Thymus (tissue), 11 donors: ENCODE measurements at regions not wholly inside any gene's neighbourhood (a gene's known extent, or its start where the extent isn't known, plus 50 kb on each side); places are given as distances from the start of the nearest gene placed in this dataset.
"Not testable (repeated sequence)": the region's sequence is repeated elsewhere in the genome, so short reads cannot be mapped to it uniquely, and the experiment has no call there.

Source experiments
- DNase-seq, 9 donors: peaks; one replicate each; pipeline ENCODE4 v3.0.0-alpha.2; 2013; ENCODE audit warnings: low spot score in 9 of 9, low read depth in 6 of 9, missing footprints in 1 of 9
- H3K27ac ChIP-seq, 2 donors: one replicate each; pipeline ENCODE4 v1.5.1; 2013; ENCODE audit warnings: control low read depth in 1 of 2, low read depth in 1 of 2, low read length in 1 of 2, mild to moderate bottlenecking in 1 of 2, moderate library complexity in 1 of 2
- H3K27me3 ChIP-seq, 2 donors: one replicate each; pipeline ENCODE4 v1.5.1; 2013; ENCODE audit warnings: low read length in 1 of 2; ENCODE audit not compliant: control insufficient read depth in 2 of 2, insufficient read depth in 1 of 2
- H3K36me3 ChIP-seq, 2 donors: one replicate each; pipeline ENCODE4 v1.5.1; 2013; ENCODE audit warnings: low read length in 1 of 2, mild to moderate bottlenecking in 1 of 2, moderate library complexity in 1 of 2; ENCODE audit not compliant: control insufficient read depth in 2 of 2, insufficient read depth in 2 of 2
- H3K4me1 ChIP-seq, 2 donors: one replicate each; pipeline ENCODE4 v1.5.1; 2013; ENCODE audit warnings: low read length in 2 of 2; ENCODE audit not compliant: control insufficient read depth in 2 of 2, insufficient read depth in 2 of 2
- H3K4me3 ChIP-seq, 2 donors: one replicate each; pipeline ENCODE4 v1.5.1; 2013; ENCODE audit warnings: low read length in 2 of 2, control low read depth in 1 of 2, mild to moderate bottlenecking in 1 of 2
- H3K9me3 ChIP-seq, 2 donors: one replicate each; pipeline ENCODE4 v1.5.1; 2013; ENCODE audit warnings: low read length in 1 of 2, mild to moderate bottlenecking in 1 of 2; ENCODE audit not compliant: control insufficient read depth in 2 of 2, insufficient read depth in 1 of 2
- WGBS: extraction: QIAGEN DNeasy Blood & Tissue Kit; methylation state at CpG from one replicate; pipeline ENCODE4 v1.1.7; 2013; 5-methylcytosine and 5-hydroxymethylcytosine counted together
- donor health status: healthy.

DNA sequence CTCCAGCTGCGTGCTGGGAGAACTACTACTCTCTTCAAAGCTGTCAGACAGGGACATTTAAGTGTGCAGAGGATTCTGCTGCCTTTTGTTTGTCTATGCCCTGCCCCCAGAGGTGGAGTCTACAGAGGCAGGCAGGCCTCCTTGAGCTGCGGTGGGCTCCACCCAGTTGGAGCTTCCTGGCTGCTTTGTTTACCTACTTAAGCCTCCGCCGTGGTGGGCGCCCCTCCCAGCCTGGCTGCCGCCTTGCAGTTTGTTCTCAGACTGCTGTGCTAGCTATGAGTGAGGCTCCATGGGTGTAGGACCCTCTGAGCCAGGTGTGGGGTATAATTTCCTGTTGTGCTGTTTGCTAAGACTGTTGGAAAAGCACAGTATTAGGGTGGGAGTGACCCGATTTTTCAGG lies 49.9 kb upstream of the ABCD2 start:
- not testable (repeated sequence) for H3K27ac ChIP-seq, DNase-seq, H3K27me3 ChIP-seq, H3K4me3 ChIP-seq, H3K4me1 ChIP-seq, H3K36me3 ChIP-seq
- 61% methylated on average over 7 of the region's 7 CpGs for WGBS
- H3K9me3 ChIP-seq, result peaks cover 2 to 14% of the 10 kb centered on the region in 2 donors
